ENCODE measurements at regions not wholly inside any gene's neighbourhood (a gene's known extent, or its start where the extent isn't known, plus 50 kb on each side); places are given as distances from the start of the nearest gene placed in this dataset.
"Not testable (repeated sequence)": the region's sequence is repeated elsewhere in the genome, so short reads cannot be mapped to it uniquely, and the experiment has no call there.

DNA sequence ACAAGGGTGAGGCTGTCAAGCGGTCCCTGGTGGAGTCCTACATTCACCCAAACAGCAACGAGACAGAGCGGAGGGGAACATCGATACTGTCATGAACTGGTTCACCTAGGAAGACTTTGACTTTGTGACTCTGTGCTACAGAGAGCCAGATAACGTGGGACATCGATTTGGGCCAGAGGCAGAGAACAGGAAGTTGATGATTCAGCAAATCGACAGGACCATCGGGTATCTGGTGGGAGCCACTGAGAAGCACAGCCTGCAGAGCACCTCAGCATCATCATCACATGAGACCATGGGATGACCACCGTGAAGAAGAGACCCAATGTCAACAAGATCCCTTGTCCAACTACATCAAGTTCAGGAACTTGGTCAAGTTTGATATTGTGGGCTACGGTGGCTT is 104.1 kb upstream of the DRD5 start:
- not testable (repeated sequence) for TF ChIP-seq ZFP36 (IDR thresholded peaks at IDR 0.05; ENCODE audit: borderline replicate concordance, partially characterized antibody); CTCF (IDR thresholded peaks at IDR 0.05); JUN (IDR thresholded peaks at IDR 0.05); RAD21 (conservative IDR thresholded peaks at IDR 0.05 in 1 of 2, IDR thresholded peaks at IDR 0.05 in 1 of 2); KDM1A (IDR thresholded peaks at IDR 0.05; ENCODE audit: low read depth); EP300 (IDR thresholded peaks at IDR 0.05); SMC3 (IDR thresholded peaks at IDR 0.05)
- peak; percentile 73 for TF ChIP-seq MAFK (IDR thresholded peaks at IDR 0.05; ENCODE audit: partially characterized antibody)

Measured in A549 (cell line).